Endothelial cell of umbilical vein (primary cell): ENCODE measurements at regions not wholly inside any gene's neighbourhood (a gene's known extent, or its start where the extent isn't known, plus 50 kb on each side); places are given as distances from the start of the nearest gene placed in this dataset.

ENCODE experiments used
- BruUV-seq: library from RNA; stranded (reverse); fragments of 400-500 nt; replicated peaks from 2 replicates; lab custom pipeline; 2021; lab: Mats Ljungman, UMichigan
- CTCF ChIA-PET: fragments of 300-600, 350-600 bp; sonication (Branson Sonifier 250); formaldehyde crosslinking; loops from one replicate; lab custom pipeline; 2021; ENCODE audit warnings: antibody characterized with exemption, inconsistent platforms; lab: Charles Lee
- POLR2A ChIA-PET: fragments of 300-600, 350-600 bp; sonication (Branson Sonifier 250); formaldehyde crosslinking; loops from one replicate; lab custom pipeline; 2021; ENCODE audit warnings: antibody characterized with exemption, inconsistent platforms; lab: Charles Lee
- DNase-seq: peaks from one replicate; pipeline ENCODE4 v3.0.0-alpha.2; 2011; ENCODE audit warnings: low read depth, low spot score
- FAIRE-seq: peaks from 2 replicates; lab custom pipeline; 2011; peaks lifted over from hg19 to GRCh38; lab: Jason Lieb, UNC
- H2AFZ ChIP-seq: 2 replicates; pipeline ENCODE4 v1.6.0; 2012; ENCODE audit warnings: low read depth, low read length, control low read depth, inconsistent platforms
- H3K27ac ChIP-seq: 2 replicates; pipeline ENCODE4 v1.5.1; 2011; ENCODE audit warnings: low read depth, mild to moderate bottlenecking, control low read depth, low read length, moderate library complexity; ENCODE audit not compliant: insufficient read depth
- H3K27me3 ChIP-seq, 2 experiments: 2 replicates each; pipeline versions ENCODE4 v1.6.0 to v1.6.1; 2011; ENCODE audit warnings: low read length in 2 of 2, mixed read lengths in 1 of 2; ENCODE audit not compliant: control insufficient read depth in 2 of 2, insufficient read depth in 2 of 2
- H3K36me3 ChIP-seq, 2 experiments: 2 replicates in 1 of 2; 3 replicates in 1 of 2; pipeline ENCODE4 v1.5.1; 2011; ENCODE audit warnings: low read length in 2 of 2, mild to moderate bottlenecking in 1 of 2, moderate library complexity in 1 of 2; ENCODE audit not compliant: control insufficient read depth in 2 of 2, insufficient read depth in 2 of 2; ENCODE audit errors: extremely low read depth in 1 of 2
- H3K4me1 ChIP-seq: 3 replicates; pipeline ENCODE4 v1.5.1; 2011; ENCODE audit warnings: mild to moderate bottlenecking, low read length; ENCODE audit not compliant: control insufficient read depth, insufficient read depth; ENCODE audit errors: extremely low read depth
- H3K4me2 ChIP-seq: 2 replicates; pipeline ENCODE4 v1.6.1; 2011; ENCODE audit warnings: low read length, control low read depth, mixed read lengths; ENCODE audit not compliant: insufficient read depth
- H3K4me3 ChIP-seq, 3 experiments: fragments of 200-600 bp in 1 of 3; sonication (generic), shearing (Covaris generic) in 1 of 3; replicated peaks in 1 of 3; 2 replicates each; pipeline ENCODE4 v1.5.1; 2011 to 2016; ENCODE audit warnings: control low read depth in 3 of 3, low read length in 3 of 3, mild to moderate bottlenecking in 2 of 3, inconsistent platforms in 1 of 3, low read depth in 1 of 3, moderate library complexity in 1 of 3; ENCODE audit not compliant: insufficient read depth in 1 of 3
- H3K79me2 ChIP-seq: 2 replicates; pipeline ENCODE4 v1.6.0; 2012; ENCODE audit warnings: low read length, inconsistent platforms; ENCODE audit not compliant: control insufficient read depth, insufficient read depth
- H3K9ac ChIP-seq: replicated peaks from 2 replicates; pipeline ENCODE3; 2011; ENCODE audit warnings: low read length, control low read depth; ENCODE audit not compliant: insufficient read depth; ENCODE audit errors: extremely low read depth
- H3K9me1 ChIP-seq: replicated peaks from 3 replicates; pipeline ENCODE4 v1.6.0; 2011; ENCODE audit warnings: mild to moderate bottlenecking, low read length; ENCODE audit not compliant: control insufficient read depth, insufficient read depth; ENCODE audit errors: extremely low read depth
- H3K9me3 ChIP-seq: replicated peaks from 2 replicates; pipeline ENCODE4 v1.5.1; 2012; ENCODE audit warnings: low read length, inconsistent platforms; ENCODE audit not compliant: control insufficient read depth, insufficient read depth
- H4K20me1 ChIP-seq: replicated peaks from 2 replicates; pipeline ENCODE3; 2011; ENCODE audit warnings: mild to moderate bottlenecking, low read length; ENCODE audit not compliant: control insufficient read depth, insufficient read depth; ENCODE audit errors: extremely low read depth
- CTCF ChIP-seq, 2 donors: IDR thresholded peaks; 1 replicate in 1 of 2; 2 replicates in 1 of 2; pipeline ENCODE4 v1.5.1; 2011; ENCODE audit warnings: low read length in 2 of 2, mild to moderate bottlenecking in 2 of 2, moderate library complexity in 2 of 2, control low read depth in 1 of 2, inconsistent platforms in 1 of 2, low read depth in 1 of 2; ENCODE audit not compliant: insufficient read depth in 1 of 2; ENCODE audit errors: extremely low read depth in 1 of 2
- EZH2 ChIP-seq: IDR thresholded peaks from 2 replicates; pipeline ENCODE4 v1.6.1; 2012; ENCODE audit warnings: borderline replicate concordance, low read depth, mild to moderate bottlenecking, moderate library complexity, low read length, inconsistent platforms; ENCODE audit not compliant: severe bottlenecking
- FOS ChIP-seq: IDR thresholded peaks from 2 replicates; pipeline ENCODE4 v1.6.1; 2011; ENCODE audit warnings: mild to moderate bottlenecking, low read length, moderate library complexity, borderline replicate concordance; ENCODE audit not compliant: insufficient read depth
- GATA2 ChIP-seq: IDR thresholded peaks from 2 replicates; pipeline ENCODE4 v1.7.0; 2011; ENCODE audit warnings: low read depth, mild to moderate bottlenecking, moderate library complexity, mixed read lengths, low read length; ENCODE audit not compliant: insufficient read length, insufficient read depth
- MAX ChIP-seq: IDR thresholded peaks from 2 replicates; pipeline ENCODE4 v1.6.1; 2011; ENCODE audit not compliant: insufficient read depth, insufficient read length
- MYC ChIP-seq: IDR thresholded peaks from one replicate; pipeline ENCODE4 v1.6.1; 2011; ENCODE audit warnings: mild to moderate bottlenecking, low read depth, low read length
- POLR2A ChIP-seq: IDR thresholded peaks from 2 replicates; pipeline ENCODE4 v1.6.1; 2012; ENCODE audit warnings: low read depth, mild to moderate bottlenecking, control low read depth, low read length
- POLR2AphosphoS5 ChIP-seq: IDR thresholded peaks from 2 replicates; pipeline ENCODE4 v1.6.1; 2012; ENCODE audit warnings: low read depth, mild to moderate bottlenecking, control low read depth, low read length, moderate library complexity; ENCODE audit not compliant: insufficient read depth
- dilution Hi-C: fragments of 300-500 bp; cut with MboI; formaldehyde crosslinking; loops from one replicate; pipeline ENCODE4 v1.15.0; 2019; ENCODE audit warnings: low sequenced_read_pairs; ENCODE audit not compliant: extremely low pct_ligation_motif_present
- intact Hi-C: fragments of 100-400 bp; cut with micrococcal nuclease; formaldehyde crosslinking; loops from one replicate; pipeline ENCODE4 v1.10.0; 2022

GRCh38 chr10:130396044-130396443, 259.9 kb downstream of the GLRX3 start:
- Histone ChIP-seq H3K36me3 (no peaks in the 10 kb centered on the region), H4K20me1 (no peaks in the 10 kb centered on the region), H3K9me1 (no peaks in the 10 kb centered on the region), H3K27me3 (no peaks in the 10 kb centered on the region), H3K79me2 (no peaks in the 10 kb centered on the region), H3K9me3 (peaks cover 6% of the 10 kb centered on the region), H3K9ac (no peak overlapping the region), H3K27ac (no peak overlapping the region), H3K4me2 (no peak overlapping the region), H3K4me3 (no peak overlapping the region), H3K4me1 (no peaks in the 10 kb centered on the region), H2AFZ (no peak overlapping the region)
- FAIRE-seq (no peak), DNase-seq (no peak)
- ChIA-PET POLR2A (no interaction called here), CTCF (no interaction called here)
- BruUV-seq: no TSS peak
- dilution Hi-C loops (no loop called here), intact Hi-C loops (no loop called here)
- TF ChIP-seq GATA2 (no peak), POLR2AphosphoS5 (no peak), POLR2A (no peak), CTCF (IDR thresholded peaks at IDR 0.05; ENCODE audit: extremely low read depth in 1 of 2, insufficient read depth in 1 of 2, low read depth in 1 of 2, low read length in 2 of 2) (no peak), FOS (no peak), MYC (no peak), EZH2 (no peak), MAX (no peak)
